Body of pancreas (tissue), 4 donors: ENCODE measurements at regions not wholly inside any gene's neighbourhood (a gene's known extent, or its start where the extent isn't known, plus 50 kb on each side); places are given as distances from the start of the nearest gene placed in this dataset.

Experiments
- ATAC-seq: fragments of 150-250 bp; one replicate; pipeline ENCODE4 v1.9.1; 2016
- DNase-seq, 4 donors: peaks; one replicate each; pipeline ENCODE4 v3.0.0-alpha.2; 2019
- H3K27ac ChIP-seq, 4 donors: fragments of 200-600 bp; sonication (generic); 1 replicate in 3 of 4; 2 replicates in 1 of 4; pipeline versions ENCODE4 v1.5.1 to v1.6.1; 2016 to 2019; ENCODE audit warnings: mild to moderate bottlenecking in 1 of 4, mixed read lengths in 1 of 4, moderate library complexity in 1 of 4
- H3K27me3 ChIP-seq, 2 donors: fragments of 200-600 bp; sonication (generic); one replicate each; pipeline ENCODE4 v1.6.0; 2016; ENCODE audit warnings: mild to moderate bottlenecking in 1 of 2
- H3K36me3 ChIP-seq, 2 donors: fragments of 200-600 bp; sonication (generic); replicated peaks in 1 of 2; 2 replicates each; pipeline ENCODE4 v1.5.1; 2016; ENCODE audit warnings: low read depth in 2 of 2; ENCODE audit not compliant: insufficient read depth in 1 of 2
- H3K4me1 ChIP-seq: fragments of 200-600 bp; sonication (generic); one replicate; pipeline ENCODE4 v1.6.0; 2016
- H3K4me3 ChIP-seq, 2 donors: fragments of 200-600 bp; sonication (generic); 1 replicate in 1 of 2; 2 replicates in 1 of 2; pipeline ENCODE4 v1.5.1; 2016 to 2019
- H3K9me3 ChIP-seq, 3 donors: fragments of 200-600 bp; sonication (generic); 1 replicate in 2 of 3; 2 replicates in 1 of 3; pipeline ENCODE4 v1.5.1; 2016
- POLR2A ChIP-seq, 3 donors: fragments of 450-650 bp; IDR thresholded peaks; one replicate each; pipeline ENCODE4 v1.6.1; 2016; ENCODE audit warnings: antibody characterized with exemption in 3 of 3, mild to moderate bottlenecking in 2 of 3
- WGBS, 2 donors: methylation state at CpG; one replicate each; pipeline ENCODE4 v1.1.5; 2017; 5-methylcytosine and 5-hydroxymethylcytosine counted together
- intact Hi-C: fragments of 100-400 bp; cut with DNase I; formaldehyde crosslinking; loops from one replicate; pipeline ENCODE4 v1.15.1; 2023
- TF ChIP-seq, protein P1 (sequence below), 7 experiments: fragments of 450-650 bp in 4 of 7; fragments of 200-600 bp in 3 of 7; sonication (generic) in 3 of 7; IDR thresholded peaks; one replicate each; pipeline ENCODE4 v1.5.1; 2016 to 2019; ENCODE audit warnings: antibody characterized with exemption in 7 of 7

DNA sequence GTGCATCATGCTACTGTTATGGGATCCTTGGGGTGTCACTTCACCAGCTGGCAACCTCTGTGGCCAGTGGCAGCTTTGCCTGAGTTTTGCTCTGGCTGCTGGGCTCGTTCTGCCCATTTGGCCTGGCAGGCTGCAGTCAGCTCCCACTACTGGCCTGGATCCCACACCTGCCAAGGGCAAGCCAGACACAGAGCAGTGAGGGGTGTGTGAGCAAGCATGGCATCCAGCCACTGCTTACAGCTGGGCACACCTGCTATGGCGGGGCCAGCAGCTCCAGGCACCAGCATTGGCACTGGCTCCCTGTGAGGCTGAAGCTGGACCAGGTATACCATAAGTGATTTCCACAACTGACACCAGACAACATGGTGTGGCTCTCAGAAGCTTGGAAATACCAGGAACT is 183.4 kb downstream of the NPFFR2 start:
- intact Hi-C loops: no loop called here
- Histone ChIP-seq H3K4me3 (no peak overlapping the region), H3K27ac (no peak overlapping the region), H3K4me1 (no peaks in the 10 kb centered on the region), H3K36me3 (no peaks in the 10 kb centered on the region), H3K9me3 (no peaks in the 10 kb centered on the region), H3K27me3 (no peaks in the 10 kb centered on the region)
- ATAC-seq (no peak), DNase-seq (peak in 1 of 4 donors; percentile 15)
- TF ChIP-seq, protein P1, sequence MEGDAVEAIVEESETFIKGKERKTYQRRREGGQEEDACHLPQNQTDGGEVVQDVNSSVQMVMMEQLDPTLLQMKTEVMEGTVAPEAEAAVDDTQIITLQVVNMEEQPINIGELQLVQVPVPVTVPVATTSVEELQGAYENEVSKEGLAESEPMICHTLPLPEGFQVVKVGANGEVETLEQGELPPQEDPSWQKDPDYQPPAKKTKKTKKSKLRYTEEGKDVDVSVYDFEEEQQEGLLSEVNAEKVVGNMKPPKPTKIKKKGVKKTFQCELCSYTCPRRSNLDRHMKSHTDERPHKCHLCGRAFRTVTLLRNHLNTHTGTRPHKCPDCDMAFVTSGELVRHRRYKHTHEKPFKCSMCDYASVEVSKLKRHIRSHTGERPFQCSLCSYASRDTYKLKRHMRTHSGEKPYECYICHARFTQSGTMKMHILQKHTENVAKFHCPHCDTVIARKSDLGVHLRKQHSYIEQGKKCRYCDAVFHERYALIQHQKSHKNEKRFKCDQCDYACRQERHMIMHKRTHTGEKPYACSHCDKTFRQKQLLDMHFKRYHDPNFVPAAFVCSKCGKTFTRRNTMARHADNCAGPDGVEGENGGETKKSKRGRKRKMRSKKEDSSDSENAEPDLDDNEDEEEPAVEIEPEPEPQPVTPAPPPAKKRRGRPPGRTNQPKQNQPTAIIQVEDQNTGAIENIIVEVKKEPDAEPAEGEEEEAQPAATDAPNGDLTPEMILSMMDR (IDR thresholded peaks at IDR 0.05): no peak
- TF ChIP-seq POLR2A (IDR thresholded peaks at IDR 0.05): no peak
- 39 to 58% methylated on average over 2 of the region's 2 CpGs for WGBS, 2 donors

DNA sequence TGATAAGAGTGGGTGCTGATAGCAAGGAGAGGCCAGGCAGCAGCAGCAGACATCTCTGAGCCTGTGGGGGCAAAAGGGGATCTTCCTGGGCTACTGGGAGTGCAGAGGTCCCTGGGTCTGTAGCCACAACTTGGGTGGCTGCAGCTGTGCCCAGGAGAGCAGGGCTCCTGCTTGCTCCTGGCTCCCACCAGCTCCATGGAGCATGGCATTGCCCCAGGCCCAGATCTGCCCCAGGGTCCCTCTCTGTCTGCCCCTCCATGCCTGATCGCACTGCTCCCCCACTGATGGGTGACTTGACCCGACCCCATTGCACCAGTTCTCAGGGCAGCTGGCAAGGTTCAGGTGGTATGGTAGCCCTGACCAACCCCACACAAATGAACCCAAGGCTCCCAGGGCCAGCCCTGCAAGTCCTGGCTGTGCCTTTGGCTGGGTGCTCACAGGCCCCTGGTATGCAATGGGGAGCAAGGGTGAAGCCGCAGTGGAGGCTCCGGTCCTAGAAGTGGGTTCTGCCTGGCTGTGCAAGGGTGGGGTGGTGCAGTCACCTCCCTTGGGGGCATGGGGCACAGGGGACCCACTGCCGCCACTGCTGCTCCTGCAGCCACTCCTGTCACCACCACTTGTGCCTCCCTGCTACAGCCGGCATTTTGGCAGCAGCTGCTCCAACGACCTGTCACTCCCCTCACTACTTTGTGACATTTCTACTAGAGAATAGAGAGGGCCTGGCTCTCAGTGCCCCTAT is 184.9 kb downstream of the NPFFR2 start:
- WGBS, 2 donors: 73 to 82% methylated on average over 4 to 7 of the region's 7 CpGs
- no peaks in the 10 kb centered on the region for H3K4me1 ChIP-seq
- intact Hi-C loops: no loop called here
- H3K27me3 ChIP-seq: no peaks in the 10 kb centered on the region
- no peak for TF ChIP-seq POLR2A (IDR thresholded peaks at IDR 0.05)
- TF ChIP-seq, protein P1 (IDR thresholded peaks at IDR 0.05): no peak
- H3K36me3 ChIP-seq: no peaks in the 10 kb centered on the region
- no peak overlapping the region for H3K27ac ChIP-seq
- H3K9me3 ChIP-seq: no peaks in the 10 kb centered on the region
- ATAC-seq (no peak), DNase-seq (no peak)
- no peak overlapping the region for H3K4me3 ChIP-seq

DNA sequence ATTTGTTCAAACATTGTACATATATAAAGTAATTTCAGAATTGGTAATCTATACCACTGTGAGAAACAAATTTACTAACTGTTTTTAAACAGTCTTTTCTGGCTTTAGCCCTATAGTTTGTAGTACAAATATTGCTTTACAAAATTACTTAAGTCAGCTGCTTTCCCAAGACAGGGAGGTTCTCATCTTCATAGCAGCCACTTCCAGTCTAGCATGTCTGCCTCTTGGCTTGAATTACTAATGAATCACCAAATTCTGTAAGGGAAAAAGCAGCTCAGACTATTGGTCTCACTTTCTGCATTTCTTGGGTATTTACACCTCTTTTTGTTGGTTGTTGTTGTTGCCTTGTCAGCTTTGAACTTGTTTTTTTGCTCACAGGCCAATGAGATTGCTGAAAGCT is 187.2 kb downstream of the NPFFR2 start:
- Histone ChIP-seq H3K9me3 (no peaks in the 10 kb centered on the region), H3K27ac (no peak overlapping the region), H3K4me3 (no peak overlapping the region), H3K36me3 (no peaks in the 10 kb centered on the region), H3K4me1 (no peaks in the 10 kb centered on the region), H3K27me3 (no peaks in the 10 kb centered on the region)
- no peak for TF ChIP-seq POLR2A (IDR thresholded peaks at IDR 0.05)
- TF ChIP-seq, protein P1 (IDR thresholded peaks at IDR 0.05): no peak
- ATAC-seq (no peak), DNase-seq (no peak)
- intact Hi-C loops: no loop called here
